HepG2 (cell line): ENCODE measurements at regions not wholly inside any gene's neighbourhood (a gene's known extent, or its start where the extent isn't known, plus 50 kb on each side); places are given as distances from the start of the nearest gene placed in this dataset.

Experiments used
- ARNT2 ChIP-seq: sonication (generic); formaldehyde crosslinking; IDR thresholded peaks from 2 replicates; pipeline ENCODE4 v1.8.0; 2022; ENCODE audit warnings: mild to moderate bottlenecking, low read depth, missing genetic modification reagents, moderate library complexity
- ATRX ChIP-seq: sonication (generic); formaldehyde crosslinking; IDR thresholded peaks from 2 replicates; pipeline ENCODE4 v1.4.0; 2020; ENCODE audit warnings: missing genetic modification reagents, borderline replicate concordance
- DNMT3B ChIP-seq: conservative IDR thresholded peaks from 2 replicates; pipeline ENCODE4 v1.6.1; 2016; ENCODE audit warnings: missing biosample characterization, control low read depth
- FOXA3 ChIP-seq: IDR thresholded peaks from 2 replicates; pipeline ENCODE4 v1.6.1; 2016; ENCODE audit warnings: missing genetic modification reagents, missing compliant biosample characterization
- IKZF5 ChIP-seq: IDR thresholded peaks from 2 replicates; pipeline ENCODE4 v1.6.1; 2018; ENCODE audit warnings: missing genetic modification reagents, mild to moderate bottlenecking, missing compliant biosample characterization
- NCOA2 ChIP-seq: sonication (generic); formaldehyde crosslinking; IDR thresholded peaks from 2 replicates; pipeline ENCODE4 v1.8.0; 2022; ENCODE audit warnings: inconsistent platforms
- ONECUT2 ChIP-seq: sonication (generic); formaldehyde crosslinking; IDR thresholded peaks from 2 replicates; pipeline ENCODE4 v1.4.0; 2020; ENCODE audit warnings: missing genetic modification reagents
- RFXANK ChIP-seq: IDR thresholded peaks from 2 replicates; pipeline ENCODE4 v1.6.1; 2016
- SOX5 ChIP-seq: IDR thresholded peaks from 2 replicates; pipeline ENCODE4 v1.6.1; 2016; ENCODE audit warnings: borderline replicate concordance
- SP1 ChIP-seq, 2 experiments: fragments of 450-650 bp in 1 of 2; sonication (generic) in 1 of 2; formaldehyde crosslinking in 1 of 2; IDR thresholded peaks; 2 replicates each; pipeline versions ENCODE4 v1.4.0 to v1.6.1; 2016 to 2020; ENCODE audit warnings: missing genetic modification reagents in 1 of 2
- TARDBP ChIP-seq: sonication (generic); formaldehyde crosslinking; IDR thresholded peaks from 2 replicates; pipeline ENCODE4 v1.8.0; 2022; ENCODE audit warnings: mild to moderate bottlenecking, missing genetic modification reagents
- TCF12 ChIP-seq, 2 experiments: fragments of 450-650 bp in 1 of 2; sonication (generic) in 1 of 2; formaldehyde crosslinking in 1 of 2; IDR thresholded peaks; 2 replicates each; pipeline versions ENCODE4 v1.6.1 to v1.8.0; 2017 to 2022; ENCODE audit warnings: antibody characterized with exemption in 1 of 2, mild to moderate bottlenecking in 1 of 2, missing genetic modification reagents in 1 of 2, moderate library complexity in 1 of 2
- ZC3H4 ChIP-seq: sonication (generic); formaldehyde crosslinking; IDR thresholded peaks from 2 replicates; pipeline ENCODE4 v1.4.0; 2020; ENCODE audit warnings: missing genetic modification reagents, borderline replicate concordance
- ZFP82 ChIP-seq: sonication (generic); formaldehyde crosslinking; IDR thresholded peaks from 2 replicates; pipeline ENCODE4 v1.5.1; 2020; ENCODE audit warnings: mild to moderate bottlenecking, missing genetic modification reagents, borderline replicate concordance
- ZNF207 ChIP-seq: fragments of 450-650 bp; IDR thresholded peaks from 2 replicates; pipeline ENCODE4 v1.6.1; 2016; ENCODE audit warnings: antibody characterized with exemption, borderline replicate concordance
- ZNF230 ChIP-seq: sonication (generic); formaldehyde crosslinking; IDR thresholded peaks from 2 replicates; pipeline ENCODE4 v1.4.0; 2020; ENCODE audit warnings: mild to moderate bottlenecking, missing genetic modification reagents
- ZNF280B ChIP-seq: sonication (generic); formaldehyde crosslinking; IDR thresholded peaks from 2 replicates; pipeline ENCODE4 v1.5.0; 2020; ENCODE audit warnings: missing genetic modification reagents, mild to moderate bottlenecking, borderline replicate concordance
- ZNF724P ChIP-seq: sonication (generic); formaldehyde crosslinking; IDR thresholded peaks from 2 replicates; pipeline ENCODE4 v1.8.0; 2022; ENCODE audit warnings: missing genetic modification reagents, borderline replicate concordance
- TF ChIP-seq, protein P1 (sequence below), 2 experiments: fragments of 450-650 bp in 1 of 2; sonication (generic) in 1 of 2; formaldehyde crosslinking; IDR thresholded peaks; 2 replicates each; pipeline versions ENCODE4 v1.5.0 to v1.8.0; 2020 to 2022; ENCODE audit warnings: mild to moderate bottlenecking in 1 of 2, missing genetic modification reagents in 1 of 2
- TF ChIP-seq, protein P2 (sequence below): sonication (generic); formaldehyde crosslinking; IDR thresholded peaks from 2 replicates; pipeline ENCODE4 v1.4.0; 2020; ENCODE audit warnings: missing genetic modification reagents, borderline replicate concordance

GRCh38 chr2:47226132-47226922, 50.0 kb upstream of the CALM2 start (continued):
- no peak for TF ChIP-seq ZNF280B (CRISPR knock-in tag)
- TF ChIP-seq TCF12 (IDR thresholded peaks at IDR 0.05), result no peak
- TF ChIP-seq TCF12 (CRISPR knock-in tag; IDR thresholded peaks at IDR 0.05), result no peak
- peak; percentile 65 for TF ChIP-seq FOXA3 (CRISPR knock-in tag)
- no peak for TF ChIP-seq ATRX (CRISPR knock-in tag)
- no peak for TF ChIP-seq ZC3H4
- TF ChIP-seq ZNF230 (CRISPR knock-in tag), result no peak
- no peak for TF ChIP-seq ARNT2
- TF ChIP-seq, protein P1, sequence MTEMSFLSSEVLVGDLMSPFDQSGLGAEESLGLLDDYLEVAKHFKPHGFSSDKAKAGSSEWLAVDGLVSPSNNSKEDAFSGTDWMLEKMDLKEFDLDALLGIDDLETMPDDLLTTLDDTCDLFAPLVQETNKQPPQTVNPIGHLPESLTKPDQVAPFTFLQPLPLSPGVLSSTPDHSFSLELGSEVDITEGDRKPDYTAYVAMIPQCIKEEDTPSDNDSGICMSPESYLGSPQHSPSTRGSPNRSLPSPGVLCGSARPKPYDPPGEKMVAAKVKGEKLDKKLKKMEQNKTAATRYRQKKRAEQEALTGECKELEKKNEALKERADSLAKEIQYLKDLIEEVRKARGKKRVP (CRISPR knock-in tag; IDR thresholded peaks at IDR 0.05), result 0 out of 4 replicates have a peak, but pooled peaks of 1 of the 2 experiments have one; percentile 7
- TF ChIP-seq IKZF5 (CRISPR knock-in tag), result no peak
- no peak for TF ChIP-seq NCOA2 (CRISPR knock-in tag)
- no peak for TF ChIP-seq ZFP82 (CRISPR knock-in tag)
- no peak for TF ChIP-seq RFXANK (CRISPR knock-in tag)
- TF ChIP-seq DNMT3B (CRISPR knock-in tag), result 0 out of 2 replicates have a peak, but pooled peaks have one; percentile 30
- no peak for TF ChIP-seq SP1 (IDR thresholded peaks at IDR 0.05)
- no peak for TF ChIP-seq SP1 (CRISPR knock-in tag; IDR thresholded peaks at IDR 0.05)
- no peak for TF ChIP-seq TARDBP (CRISPR knock-in tag)
- no peak for TF ChIP-seq SOX5
- TF ChIP-seq ZNF724P, result no peak
- TF ChIP-seq ONECUT2 (CRISPR knock-in tag), result no peak
- TF ChIP-seq, protein P2, sequence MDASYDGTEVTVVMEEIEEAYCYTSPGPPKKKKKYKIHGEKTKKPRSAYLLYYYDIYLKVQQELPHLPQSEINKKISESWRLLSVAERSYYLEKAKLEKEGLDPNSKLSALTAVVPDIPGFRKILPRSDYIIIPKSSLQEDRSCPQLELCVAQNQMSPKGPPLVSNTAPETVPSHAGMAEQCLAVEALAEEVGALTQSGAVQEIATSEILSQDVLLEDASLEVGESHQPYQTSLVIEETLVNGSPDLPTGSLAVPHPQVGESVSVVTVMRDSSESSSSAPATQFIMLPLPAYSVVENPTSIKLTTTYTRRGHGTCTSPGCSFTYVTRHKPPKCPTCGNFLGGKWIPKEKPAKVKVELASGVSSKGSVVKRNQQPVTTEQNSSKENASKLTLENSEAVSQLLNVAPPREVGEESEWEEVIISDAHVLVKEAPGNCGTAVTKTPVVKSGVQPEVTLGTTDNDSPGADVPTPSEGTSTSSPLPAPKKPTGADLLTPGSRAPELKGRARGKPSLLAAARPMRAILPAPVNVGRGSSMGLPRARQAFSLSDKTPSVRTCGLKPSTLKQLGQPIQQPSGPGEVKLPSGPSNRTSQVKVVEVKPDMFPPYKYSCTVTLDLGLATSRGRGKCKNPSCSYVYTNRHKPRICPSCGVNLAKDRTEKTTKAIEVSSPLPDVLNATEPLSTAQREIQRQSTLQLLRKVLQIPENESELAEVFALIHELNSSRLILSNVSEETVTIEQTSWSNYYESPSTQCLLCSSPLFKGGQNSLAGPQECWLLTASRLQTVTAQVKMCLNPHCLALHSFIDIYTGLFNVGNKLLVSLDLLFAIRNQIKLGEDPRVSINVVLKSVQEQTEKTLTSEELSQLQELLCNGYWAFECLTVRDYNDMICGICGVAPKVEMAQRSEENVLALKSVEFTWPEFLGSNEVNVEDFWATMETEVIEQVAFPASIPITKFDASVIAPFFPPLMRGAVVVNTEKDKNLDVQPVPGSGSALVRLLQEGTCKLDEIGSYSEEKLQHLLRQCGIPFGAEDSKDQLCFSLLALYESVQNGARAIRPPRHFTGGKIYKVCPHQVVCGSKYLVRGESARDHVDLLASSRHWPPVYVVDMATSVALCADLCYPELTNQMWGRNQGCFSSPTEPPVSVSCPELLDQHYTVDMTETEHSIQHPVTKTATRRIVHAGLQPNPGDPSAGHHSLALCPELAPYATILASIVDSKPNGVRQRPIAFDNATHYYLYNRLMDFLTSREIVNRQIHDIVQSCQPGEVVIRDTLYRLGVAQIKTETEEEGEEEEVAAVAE, result no peak
- TF ChIP-seq ZNF207, result no peak
